Neuronal stem cell (in vitro differentiated cells): ENCODE measurements at regions not wholly inside any gene's neighbourhood (a gene's known extent, or its start where the extent isn't known, plus 50 kb on each side); places are given as distances from the start of the nearest gene placed in this dataset.

Experiments used
- DNase-seq: peaks from one replicate; pipeline ENCODE4 v3.0.0-alpha.2; 2013; ENCODE audit warnings: low spot score
- H2AFZ ChIP-seq: one replicate; pipeline ENCODE4 v1.6.1; 2013; ENCODE audit warnings: mild to moderate bottlenecking, low read length, inconsistent platforms
- H2AK5ac ChIP-seq: 2 replicates; pipeline ENCODE4 v1.6.1; 2013; ENCODE audit warnings: low read depth, mild to moderate bottlenecking, inconsistent platforms, low read length, moderate library complexity, mixed read lengths
- H2BK120ac ChIP-seq: 2 replicates; pipeline ENCODE4 v1.6.1; 2013; ENCODE audit warnings: low read depth, mild to moderate bottlenecking, inconsistent platforms, low read length, moderate library complexity, mixed read lengths
- H2BK12ac ChIP-seq: one replicate; pipeline ENCODE4 v1.6.1; 2013; ENCODE audit warnings: low read length, inconsistent platforms
- H2BK15ac ChIP-seq: 2 replicates; pipeline ENCODE4 v1.6.1; 2013; ENCODE audit warnings: mild to moderate bottlenecking, low read length, inconsistent platforms, mixed read lengths
- H2BK5ac ChIP-seq: one replicate; pipeline ENCODE4 v1.6.1; 2013; ENCODE audit warnings: inconsistent platforms, mild to moderate bottlenecking, low read length, moderate library complexity
- H3K14ac ChIP-seq: one replicate; pipeline ENCODE4 v1.6.1; 2013; ENCODE audit warnings: low read length, inconsistent platforms
- H3K18ac ChIP-seq: 2 replicates; pipeline ENCODE4 v1.6.1; 2013; ENCODE audit warnings: low read length, inconsistent platforms
- H3K23ac ChIP-seq: 2 replicates; pipeline ENCODE4 v1.6.1; 2013; ENCODE audit warnings: low read depth, mild to moderate bottlenecking, mixed read lengths, low read length, inconsistent platforms; ENCODE audit not compliant: poor library complexity
- H3K27ac ChIP-seq: replicated peaks from 3 replicates; pipeline ENCODE4 v1.5.1; 2013; ENCODE audit warnings: low read length, inconsistent platforms
- H3K27me3 ChIP-seq, 3 experiments: 2 replicates each; pipeline ENCODE4 v1.6.1; 2013; ENCODE audit warnings: low read length in 3 of 3, mild to moderate bottlenecking in 2 of 3, inconsistent platforms in 1 of 3, low read depth in 1 of 3, mixed read lengths in 1 of 3, moderate library complexity in 1 of 3; ENCODE audit not compliant: control insufficient read depth in 3 of 3, insufficient read depth in 3 of 3
- H3K36me3 ChIP-seq, 2 donors: replicated peaks in 1 of 2; 2 replicates each; pipeline ENCODE4 v1.6.1; 2013; ENCODE audit warnings: low read length in 2 of 2; ENCODE audit not compliant: control insufficient read depth in 2 of 2, insufficient read depth in 2 of 2
- H3K4ac ChIP-seq: 2 replicates; pipeline ENCODE4 v1.6.1; 2013; ENCODE audit warnings: inconsistent platforms, mild to moderate bottlenecking, low read length, moderate library complexity
- H3K4me1 ChIP-seq, 2 donors: 1 replicate in 1 of 2; 2 replicates in 1 of 2; pipeline ENCODE4 v1.6.1; 2013; ENCODE audit warnings: low read length in 2 of 2, low read depth in 1 of 2; ENCODE audit not compliant: control insufficient read depth in 2 of 2, insufficient read depth in 1 of 2
- H3K4me2 ChIP-seq: one replicate; pipeline ENCODE4 v1.6.1; 2013; ENCODE audit warnings: mild to moderate bottlenecking, low read length, inconsistent platforms; ENCODE audit not compliant: insufficient read depth, poor library complexity, severe bottlenecking
- H3K4me3 ChIP-seq, 2 donors: 2 replicates each; pipeline ENCODE4 v1.5.1; 2013; ENCODE audit warnings: low read length in 2 of 2, mild to moderate bottlenecking in 2 of 2, inconsistent platforms in 1 of 2, moderate library complexity in 1 of 2
- H3K79me1 ChIP-seq: one replicate; pipeline ENCODE4 v1.6.1; 2013; ENCODE audit warnings: low read depth, mild to moderate bottlenecking, inconsistent platforms, low read length, moderate library complexity
- H3K9ac ChIP-seq: one replicate; pipeline ENCODE4 v1.6.1; 2013; ENCODE audit warnings: mild to moderate bottlenecking, low read depth, low read length, inconsistent platforms; ENCODE audit not compliant: poor library complexity
- H3K9me3 ChIP-seq, 2 donors: replicated peaks in 1 of 2; 2 replicates each; pipeline versions ENCODE3 to v1.6.1; 2013; ENCODE audit warnings: low read length in 2 of 2, mild to moderate bottlenecking in 2 of 2, inconsistent platforms in 1 of 2, low read depth in 1 of 2, mixed read lengths in 1 of 2, moderate library complexity in 1 of 2; ENCODE audit not compliant: control insufficient read depth in 2 of 2, insufficient read depth in 1 of 2
- H4K8ac ChIP-seq: one replicate; pipeline ENCODE4 v1.6.1; 2013; ENCODE audit warnings: low read depth, mild to moderate bottlenecking, inconsistent platforms, low read length, moderate library complexity
- H4K91ac ChIP-seq: one replicate; pipeline ENCODE4 v1.6.1; 2013; ENCODE audit warnings: low read length, low read depth, mild to moderate bottlenecking, inconsistent platforms; ENCODE audit not compliant: poor library complexity
- WGBS, 2 donors: extraction: QIAGEN DNeasy Blood & Tissue Kit; methylation state at CpG; one replicate each; pipeline ENCODE4 v1.1.7; 2013; ENCODE audit warnings: missing lambda C conversion rate in 2 of 2, mixed read lengths in 1 of 2; ENCODE audit not compliant: insufficient read length in 2 of 2, insufficient replicate concordance in 1 of 2; ENCODE audit errors: extremely low coverage in 2 of 2; 5-methylcytosine and 5-hydroxymethylcytosine counted together

DNA sequence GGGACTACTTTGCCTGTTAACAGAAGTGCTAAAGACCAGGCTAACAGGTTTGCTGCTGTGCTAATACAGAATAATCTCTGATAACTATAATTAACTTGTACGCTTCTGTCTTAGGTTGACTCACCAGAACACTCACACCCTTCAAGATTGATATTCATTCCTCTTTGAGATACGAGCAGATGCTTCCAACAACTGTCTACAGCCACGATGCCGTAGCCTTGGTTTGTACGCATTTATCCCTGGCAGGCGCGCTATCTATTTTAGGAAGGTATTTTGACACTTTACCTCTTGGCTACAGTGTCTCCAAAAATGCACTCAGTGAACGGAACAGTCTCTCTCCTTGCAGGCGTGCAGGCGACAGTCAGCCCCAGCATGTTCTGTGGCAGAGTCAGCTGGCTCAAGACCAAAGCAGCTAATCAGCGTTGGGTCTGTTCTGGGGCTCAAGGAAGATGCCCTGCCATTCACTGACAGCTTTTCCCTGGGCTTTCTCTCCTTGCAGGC lies 146.4 kb upstream of the PRICKLE1 start:
- no CpG with 5 or more reads among the region's 11 CpGs for WGBS, 2 donors
- no peak overlapping the region for H3K4ac ChIP-seq
- DNase-seq = no peak

GRCh38 chr12:42733911-42734310 lies 144.4 kb upstream of the PRICKLE1 start:
- Histone ChIP-seq H3K4me3 (no peak overlapping the region), H3K4me1 (peaks cover 0 to 4% of the 10 kb centered on the region in 2 donors), H3K4me2 (no peak overlapping the region), H3K36me3 (no peaks in the 10 kb centered on the region), H4K8ac (no peak overlapping the region), H3K23ac (no peak overlapping the region), H3K18ac (no peak overlapping the region), H2BK15ac (no peak overlapping the region), H3K27ac (no peak overlapping the region), H2AFZ (no peak overlapping the region), H3K27me3 (no peaks in the 10 kb centered on the region), H3K9me3 (no peaks in the 10 kb centered on the region), H3K4ac (no peak overlapping the region), H2BK5ac (no peak overlapping the region), H2BK120ac (no peak overlapping the region), H2BK12ac (no peak overlapping the region), H3K79me1 (no peaks in the 10 kb centered on the region), H2AK5ac (no peak overlapping the region), H3K14ac (no peak overlapping the region), H3K9ac (no peak overlapping the region), H4K91ac (no peak overlapping the region)
- no peak for DNase-seq
- no CpG with 5 or more reads among the region's 3 CpGs for WGBS, 2 donors

More for the DNA sequence above, 146.4 kb upstream of the PRICKLE1 start:
- Histone ChIP-seq H4K91ac (no peak overlapping the region), H3K27ac (no peak overlapping the region), H3K79me1 (no peaks in the 10 kb centered on the region), H2BK12ac (no peak overlapping the region), H3K9me3 (no peaks in the 10 kb centered on the region), H3K4me3 (no peak overlapping the region), H2BK5ac (no peak overlapping the region), H3K9ac (no peak overlapping the region), H3K18ac (no peak overlapping the region), H3K23ac (no peak overlapping the region), H2BK120ac (no peak overlapping the region), H4K8ac (no peak overlapping the region), H3K4me1 (no peaks in the 10 kb centered on the region), H3K27me3 (no peaks in the 10 kb centered on the region), H3K36me3 (no peaks in the 10 kb centered on the region), H2AFZ (no peak overlapping the region), H3K4me2 (no peak overlapping the region), H2AK5ac (no peak overlapping the region), H3K14ac (no peak overlapping the region), H2BK15ac (no peak overlapping the region)

DNA sequence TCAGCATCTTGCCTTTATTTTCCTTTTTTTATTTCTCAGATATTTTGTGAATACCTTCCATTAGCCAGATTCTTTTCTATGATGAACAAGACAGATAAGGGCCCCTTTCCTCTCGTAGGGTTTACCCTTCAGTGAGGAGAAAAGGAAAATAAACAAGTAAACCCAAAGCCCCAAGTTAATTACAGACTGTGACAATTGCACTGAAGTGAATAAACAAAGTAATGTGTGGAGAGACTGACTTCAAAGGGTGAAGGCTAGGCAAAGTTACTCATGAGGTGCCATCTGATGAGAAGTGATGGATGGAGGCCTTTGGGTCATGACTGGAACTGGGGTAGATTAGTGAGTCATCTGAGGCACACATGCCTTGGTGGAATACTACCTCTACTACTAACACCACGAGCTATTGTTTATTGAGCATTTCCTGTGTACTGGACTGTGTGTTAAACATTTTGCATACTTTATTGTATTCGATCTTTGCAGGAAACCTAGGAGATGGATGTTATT lies 143.4 kb upstream of the PRICKLE1 start:
- no peak overlapping the region for H2BK120ac ChIP-seq
- no peaks in the 10 kb centered on the region for H3K36me3 ChIP-seq
- no peak for DNase-seq
- H3K4ac ChIP-seq = no peak overlapping the region
- no peak overlapping the region for H3K9ac ChIP-seq
- no peaks in the 10 kb centered on the region for H3K9me3 ChIP-seq
- no peak overlapping the region for H3K4me2 ChIP-seq
- H4K8ac ChIP-seq = no peak overlapping the region
- H2BK15ac ChIP-seq = no peak overlapping the region
- no peaks in the 10 kb centered on the region for H3K79me1 ChIP-seq
- H2BK5ac ChIP-seq = no peak overlapping the region
- no peak overlapping the region for H3K14ac ChIP-seq
- peaks cover 0 to 4% of the 10 kb centered on the region in 2 donors for H3K4me1 ChIP-seq
- H2BK12ac ChIP-seq = no peak overlapping the region
- H3K27ac ChIP-seq = no peak overlapping the region
- no peak overlapping the region for H2AK5ac ChIP-seq
- no peak overlapping the region for H4K91ac ChIP-seq
- H3K23ac ChIP-seq = no peak overlapping the region
- no CpG with 5 or more reads among the region's 3 CpGs for WGBS, 2 donors
- H3K18ac ChIP-seq = no peak overlapping the region
- H3K4me3 ChIP-seq = no peak overlapping the region
- no peaks in the 10 kb centered on the region for H3K27me3 ChIP-seq
- no peak overlapping the region for H2AFZ ChIP-seq

GRCh38 chr12:42730291-42730690 lies 140.7 kb upstream of the PRICKLE1 start:
- Histone ChIP-seq H2BK15ac (no peak overlapping the region), H3K23ac (no peak overlapping the region), H3K36me3 (no peaks in the 10 kb centered on the region), H3K4ac (no peak overlapping the region), H4K8ac (no peak overlapping the region), H2BK120ac (no peak overlapping the region), H3K9ac (no peak overlapping the region), H2AK5ac (no peak overlapping the region), H2BK5ac (no peak overlapping the region), H4K91ac (no peak overlapping the region), H3K79me1 (no peaks in the 10 kb centered on the region), H3K4me2 (no peak overlapping the region), H3K27ac (no peak overlapping the region), H3K18ac (no peak overlapping the region), H3K9me3 (peaks cover 6 to 13% of the 10 kb centered on the region in 2 donors), H3K14ac (no peak overlapping the region), H2BK12ac (no peak overlapping the region), H3K4me1 (peaks cover 0 to 4% of the 10 kb centered on the region in 2 donors), H3K27me3 (no peaks in the 10 kb centered on the region), H3K4me3 (no peak overlapping the region), H2AFZ (peak overlapping the region; percentile 39)
- no CpG with 5 or more reads among the region's 4 CpGs for WGBS, 2 donors
- DNase-seq = no peak
